ENCODE measurements at regions not wholly inside any gene's neighbourhood (a gene's known extent, or its start where the extent isn't known, plus 50 kb on each side); places are given as distances from the start of the nearest gene placed in this dataset.
"Not testable (repeated sequence)": the region's sequence is repeated elsewhere in the genome, so short reads cannot be mapped to it uniquely, and the experiment has no call there.

- peak; percentile 82 to 85 for TF ChIP-seq RXRA (IDR thresholded peaks at IDR 0.05)
- peak; percentile 48 for TF ChIP-seq ZBTB33 (IDR thresholded peaks at IDR 0.05)
Observed at GRCh38 chr20:53652090-53652858, 58.6 kb upstream of the ZNF217 start (continued).

GRCh38 chr20:53649493-53649892 lies 55.9 kb upstream of the ZNF217 start:
- not testable (repeated sequence) for H3K9ac ChIP-seq (ENCODE audit: low read depth in 1 of 2, low read length in 2 of 2); H3K36me3 ChIP-seq (ENCODE audit: control insufficient read depth in 4 of 4, insufficient read depth in 3 of 4, low read depth in 1 of 4, low read length in 3 of 4); H3K9me3 ChIP-seq (ENCODE audit: control insufficient read depth in 4 of 4, low read length in 3 of 4); H3K27me3 ChIP-seq (ENCODE audit: control insufficient read depth in 4 of 4, insufficient read depth in 4 of 4, low read length in 3 of 4); H3K27ac ChIP-seq (ENCODE audit: low read depth in 1 of 2, low read length in 2 of 2); DNase-seq (ENCODE audit: low spot score); H3K4me3 ChIP-seq (ENCODE audit: low read depth in 1 of 3, low read length in 3 of 3)
- peaks cover 6 to 26% (median 13%) of the 10 kb centered on the region in 4 donors for H3K4me1 ChIP-seq (ENCODE audit: control insufficient read depth in 4 of 4, insufficient read depth in 4 of 4, low read length in 3 of 4)
- WGBS: 83% methylated on average over 10 of the region's 10 CpGs

DNA sequence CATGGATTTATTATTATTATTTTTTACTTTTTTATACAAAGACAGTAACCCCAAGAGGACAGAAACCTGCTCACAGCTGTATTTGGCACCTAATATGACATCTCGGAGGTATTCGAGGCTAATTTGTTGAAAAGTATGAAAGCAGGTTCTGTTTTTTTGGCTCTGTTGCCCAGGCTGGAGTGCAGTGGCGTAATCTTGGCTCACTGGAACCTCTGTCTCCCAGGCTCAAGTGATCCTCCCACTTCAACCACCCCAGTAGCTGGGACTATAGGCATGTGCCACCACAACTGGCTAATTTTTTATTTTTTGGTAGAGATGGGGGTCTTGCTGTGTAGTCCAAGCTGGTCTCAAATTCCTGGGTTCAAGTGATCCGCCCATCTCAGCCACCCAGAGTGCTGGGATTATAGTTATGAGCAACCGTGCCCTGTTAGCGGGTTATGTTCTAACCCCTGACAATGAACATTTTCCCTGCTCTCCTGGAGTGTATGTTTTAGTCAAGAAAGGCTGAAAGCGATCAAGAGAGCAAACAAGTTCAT lies 53.7 kb upstream of the ZNF217 start:
- TF ChIP-seq YY1 (IDR thresholded peaks at IDR 0.05) (no peak), GABPA (IDR thresholded peaks at IDR 0.05 in 1 of 2, conservative IDR thresholded peaks at IDR 0.05 in 1 of 2) (no peak), TAF1 (conservative IDR thresholded peaks at IDR 0.05) (no peak), RAD21 (IDR thresholded peaks at IDR 0.05) (peak in 1 of 2 donors; percentile 27), FOXA2 (IDR thresholded peaks at IDR 0.05) (no peak), HNF4A (conservative IDR thresholded peaks at IDR 0.05) (peak in 1 of 2 donors; percentile 18), ATF3 (IDR thresholded peaks at IDR 0.05) (no peak), RXRA (IDR thresholded peaks at IDR 0.05) (peak in 1 of 2 donors; percentile 40), ZBTB33 (IDR thresholded peaks at IDR 0.05) (no peak), HNF4G (IDR thresholded peaks at IDR 0.05) (no peak), REST (IDR thresholded peaks at IDR 0.05) (no peak), EGR1 (IDR thresholded peaks at IDR 0.05; ENCODE audit: low read depth in 2 of 2) (no peak), SP1 (IDR thresholded peaks at IDR 0.05) (no peak), JUND (IDR thresholded peaks at IDR 0.05) (no peak), MAX (IDR thresholded peaks at IDR 0.05) (no peak)
- TF ChIP-seq, protein P1, sequence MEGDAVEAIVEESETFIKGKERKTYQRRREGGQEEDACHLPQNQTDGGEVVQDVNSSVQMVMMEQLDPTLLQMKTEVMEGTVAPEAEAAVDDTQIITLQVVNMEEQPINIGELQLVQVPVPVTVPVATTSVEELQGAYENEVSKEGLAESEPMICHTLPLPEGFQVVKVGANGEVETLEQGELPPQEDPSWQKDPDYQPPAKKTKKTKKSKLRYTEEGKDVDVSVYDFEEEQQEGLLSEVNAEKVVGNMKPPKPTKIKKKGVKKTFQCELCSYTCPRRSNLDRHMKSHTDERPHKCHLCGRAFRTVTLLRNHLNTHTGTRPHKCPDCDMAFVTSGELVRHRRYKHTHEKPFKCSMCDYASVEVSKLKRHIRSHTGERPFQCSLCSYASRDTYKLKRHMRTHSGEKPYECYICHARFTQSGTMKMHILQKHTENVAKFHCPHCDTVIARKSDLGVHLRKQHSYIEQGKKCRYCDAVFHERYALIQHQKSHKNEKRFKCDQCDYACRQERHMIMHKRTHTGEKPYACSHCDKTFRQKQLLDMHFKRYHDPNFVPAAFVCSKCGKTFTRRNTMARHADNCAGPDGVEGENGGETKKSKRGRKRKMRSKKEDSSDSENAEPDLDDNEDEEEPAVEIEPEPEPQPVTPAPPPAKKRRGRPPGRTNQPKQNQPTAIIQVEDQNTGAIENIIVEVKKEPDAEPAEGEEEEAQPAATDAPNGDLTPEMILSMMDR (IDR thresholded peaks at IDR 0.05; ENCODE audit: low read depth, low read length, missing input control): no peak
- Histone ChIP-seq H3K9ac (ENCODE audit: low read depth in 1 of 2, low read length in 2 of 2) (peak overlapping the region in 1 of 2 donors; percentile 27), H3K27ac (ENCODE audit: low read depth in 1 of 2, low read length in 2 of 2) (peak overlapping the region in 1 of 2 donors; percentile 3), H3K9me3 (ENCODE audit: control insufficient read depth in 4 of 4, low read length in 3 of 4) (no peaks in the 10 kb centered on the region), H3K4me3 (ENCODE audit: low read depth in 1 of 3, low read length in 3 of 3) (no peak overlapping the region), H3K36me3 (ENCODE audit: control insufficient read depth in 4 of 4, insufficient read depth in 3 of 4, low read depth in 1 of 4, low read length in 3 of 4) (no peaks in the 10 kb centered on the region), H3K4me1 (ENCODE audit: control insufficient read depth in 4 of 4, insufficient read depth in 4 of 4, low read length in 3 of 4) (peaks cover 2 to 27% (median 7%) of the 10 kb centered on the region in 4 donors), H3K27me3 (ENCODE audit: control insufficient read depth in 4 of 4, insufficient read depth in 4 of 4, low read length in 3 of 4) (no peaks in the 10 kb centered on the region)
- DNase-seq (ENCODE audit: low spot score): no peak
- WGBS: 73% methylated on average over 7 of the region's 7 CpGs

Measured in liver (tissue), 8 donors.